ENCODE measurements at regions not wholly inside any gene's neighbourhood (a gene's known extent, or its start where the extent isn't known, plus 50 kb on each side); places are given as distances from the start of the nearest gene placed in this dataset.

DNA sequence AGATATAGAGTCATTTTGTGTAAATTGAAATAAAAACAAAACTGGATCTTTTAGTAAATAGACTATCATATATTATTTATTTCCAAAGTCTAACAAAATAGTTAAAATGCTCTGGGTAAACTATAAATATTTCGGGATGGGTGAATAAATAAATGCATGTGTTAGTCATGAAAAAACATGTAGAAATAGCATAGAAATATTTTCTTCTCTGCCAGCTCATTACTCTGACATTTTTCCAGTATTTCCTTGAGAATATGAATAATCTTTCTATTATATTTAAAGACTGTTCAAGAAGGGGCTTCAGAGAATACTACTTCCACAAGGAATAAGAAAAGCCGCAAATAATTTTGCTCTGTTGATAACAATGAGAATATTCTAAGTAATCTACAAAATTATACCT, 880.4 kb downstream of the TRIB2 start:
- Mint-ChIP-seq H3K36me3 (ENCODE audit: low read depth) (no peaks in the 10 kb centered on the region), H3K9me3 (no peaks in the 10 kb centered on the region), H3K27me3 (ENCODE audit: insufficient read depth, low read depth, poor library complexity) (peaks cover 3% of the 10 kb centered on the region), H3K4me1 (no peaks in the 10 kb centered on the region), H3K27ac (no peak overlapping the region), H3K4me3 (no peak overlapping the region)
- Histone ChIP-seq H3K36me3 (ENCODE audit: insufficient read depth) (no peaks in the 10 kb centered on the region), H3K4me2 (no peak overlapping the region), H3F3A (replicated peaks; ENCODE audit: low read depth) (no peaks in the 10 kb centered on the region), H3K9me2 (ENCODE audit: insufficient read depth) (0 out of 2 replicates have a peak, but pooled peaks cover 6% of the 10 kb centered on the region), H2AFZ (no peak overlapping the region), H3K79me2 (replicated peaks; ENCODE audit: insufficient read depth) (no peaks in the 10 kb centered on the region), H4K20me1 (replicated peaks; ENCODE audit: insufficient read depth) (no peaks in the 10 kb centered on the region), H3K27me3 (ENCODE audit: insufficient read depth) (no peaks in the 10 kb centered on the region), H3K4me1 (ENCODE audit: insufficient read depth) (no peaks in the 10 kb centered on the region), H3K4me3 (no peak overlapping the region), H3K27ac (ENCODE audit: low read depth) (no peak overlapping the region)
- no peak for DNase-seq (ENCODE audit: low spot score)
- TF ChIP-seq POLR2AphosphoS5 (IDR thresholded peaks at IDR 0.05; ENCODE audit: low read depth): no peak
- TF ChIP-seq, protein P1, sequence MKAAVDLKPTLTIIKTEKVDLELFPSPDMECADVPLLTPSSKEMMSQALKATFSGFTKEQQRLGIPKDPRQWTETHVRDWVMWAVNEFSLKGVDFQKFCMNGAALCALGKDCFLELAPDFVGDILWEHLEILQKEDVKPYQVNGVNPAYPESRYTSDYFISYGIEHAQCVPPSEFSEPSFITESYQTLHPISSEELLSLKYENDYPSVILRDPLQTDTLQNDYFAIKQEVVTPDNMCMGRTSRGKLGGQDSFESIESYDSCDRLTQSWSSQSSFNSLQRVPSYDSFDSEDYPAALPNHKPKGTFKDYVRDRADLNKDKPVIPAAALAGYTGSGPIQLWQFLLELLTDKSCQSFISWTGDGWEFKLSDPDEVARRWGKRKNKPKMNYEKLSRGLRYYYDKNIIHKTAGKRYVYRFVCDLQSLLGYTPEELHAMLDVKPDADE (IDR thresholded peaks at IDR 0.05): no peak
- TF ChIP-seq JUNB (IDR thresholded peaks at IDR 0.05; ENCODE audit: unreplicated experiment): no peak
- TF ChIP-seq, protein P2, sequence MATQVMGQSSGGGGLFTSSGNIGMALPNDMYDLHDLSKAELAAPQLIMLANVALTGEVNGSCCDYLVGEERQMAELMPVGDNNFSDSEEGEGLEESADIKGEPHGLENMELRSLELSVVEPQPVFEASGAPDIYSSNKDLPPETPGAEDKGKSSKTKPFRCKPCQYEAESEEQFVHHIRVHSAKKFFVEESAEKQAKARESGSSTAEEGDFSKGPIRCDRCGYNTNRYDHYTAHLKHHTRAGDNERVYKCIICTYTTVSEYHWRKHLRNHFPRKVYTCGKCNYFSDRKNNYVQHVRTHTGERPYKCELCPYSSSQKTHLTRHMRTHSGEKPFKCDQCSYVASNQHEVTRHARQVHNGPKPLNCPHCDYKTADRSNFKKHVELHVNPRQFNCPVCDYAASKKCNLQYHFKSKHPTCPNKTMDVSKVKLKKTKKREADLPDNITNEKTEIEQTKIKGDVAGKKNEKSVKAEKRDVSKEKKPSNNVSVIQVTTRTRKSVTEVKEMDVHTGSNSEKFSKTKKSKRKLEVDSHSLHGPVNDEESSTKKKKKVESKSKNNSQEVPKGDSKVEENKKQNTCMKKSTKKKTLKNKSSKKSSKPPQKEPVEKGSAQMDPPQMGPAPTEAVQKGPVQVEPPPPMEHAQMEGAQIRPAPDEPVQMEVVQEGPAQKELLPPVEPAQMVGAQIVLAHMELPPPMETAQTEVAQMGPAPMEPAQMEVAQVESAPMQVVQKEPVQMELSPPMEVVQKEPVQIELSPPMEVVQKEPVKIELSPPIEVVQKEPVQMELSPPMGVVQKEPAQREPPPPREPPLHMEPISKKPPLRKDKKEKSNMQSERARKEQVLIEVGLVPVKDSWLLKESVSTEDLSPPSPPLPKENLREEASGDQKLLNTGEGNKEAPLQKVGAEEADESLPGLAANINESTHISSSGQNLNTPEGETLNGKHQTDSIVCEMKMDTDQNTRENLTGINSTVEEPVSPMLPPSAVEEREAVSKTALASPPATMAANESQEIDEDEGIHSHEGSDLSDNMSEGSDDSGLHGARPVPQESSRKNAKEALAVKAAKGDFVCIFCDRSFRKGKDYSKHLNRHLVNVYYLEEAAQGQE (IDR thresholded peaks at IDR 0.05; ENCODE audit: unreplicated experiment): no peak
- TF ChIP-seq, protein P3, sequence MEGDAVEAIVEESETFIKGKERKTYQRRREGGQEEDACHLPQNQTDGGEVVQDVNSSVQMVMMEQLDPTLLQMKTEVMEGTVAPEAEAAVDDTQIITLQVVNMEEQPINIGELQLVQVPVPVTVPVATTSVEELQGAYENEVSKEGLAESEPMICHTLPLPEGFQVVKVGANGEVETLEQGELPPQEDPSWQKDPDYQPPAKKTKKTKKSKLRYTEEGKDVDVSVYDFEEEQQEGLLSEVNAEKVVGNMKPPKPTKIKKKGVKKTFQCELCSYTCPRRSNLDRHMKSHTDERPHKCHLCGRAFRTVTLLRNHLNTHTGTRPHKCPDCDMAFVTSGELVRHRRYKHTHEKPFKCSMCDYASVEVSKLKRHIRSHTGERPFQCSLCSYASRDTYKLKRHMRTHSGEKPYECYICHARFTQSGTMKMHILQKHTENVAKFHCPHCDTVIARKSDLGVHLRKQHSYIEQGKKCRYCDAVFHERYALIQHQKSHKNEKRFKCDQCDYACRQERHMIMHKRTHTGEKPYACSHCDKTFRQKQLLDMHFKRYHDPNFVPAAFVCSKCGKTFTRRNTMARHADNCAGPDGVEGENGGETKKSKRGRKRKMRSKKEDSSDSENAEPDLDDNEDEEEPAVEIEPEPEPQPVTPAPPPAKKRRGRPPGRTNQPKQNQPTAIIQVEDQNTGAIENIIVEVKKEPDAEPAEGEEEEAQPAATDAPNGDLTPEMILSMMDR (conservative IDR thresholded peaks at IDR 0.05; ENCODE audit: low read depth in 2 of 2): no peak
- TF ChIP-seq ZNF114 (CRISPR knock-in tag; IDR thresholded peaks at IDR 0.05): no peak
- TF ChIP-seq ZNF331 (CRISPR knock-in tag; IDR thresholded peaks at IDR 0.05; ENCODE audit: low read depth): no peak
- no peak for TF ChIP-seq EZH2 (IDR thresholded peaks at IDR 0.05; ENCODE audit: low read depth, unreplicated experiment)
- TF ChIP-seq, protein P4, sequence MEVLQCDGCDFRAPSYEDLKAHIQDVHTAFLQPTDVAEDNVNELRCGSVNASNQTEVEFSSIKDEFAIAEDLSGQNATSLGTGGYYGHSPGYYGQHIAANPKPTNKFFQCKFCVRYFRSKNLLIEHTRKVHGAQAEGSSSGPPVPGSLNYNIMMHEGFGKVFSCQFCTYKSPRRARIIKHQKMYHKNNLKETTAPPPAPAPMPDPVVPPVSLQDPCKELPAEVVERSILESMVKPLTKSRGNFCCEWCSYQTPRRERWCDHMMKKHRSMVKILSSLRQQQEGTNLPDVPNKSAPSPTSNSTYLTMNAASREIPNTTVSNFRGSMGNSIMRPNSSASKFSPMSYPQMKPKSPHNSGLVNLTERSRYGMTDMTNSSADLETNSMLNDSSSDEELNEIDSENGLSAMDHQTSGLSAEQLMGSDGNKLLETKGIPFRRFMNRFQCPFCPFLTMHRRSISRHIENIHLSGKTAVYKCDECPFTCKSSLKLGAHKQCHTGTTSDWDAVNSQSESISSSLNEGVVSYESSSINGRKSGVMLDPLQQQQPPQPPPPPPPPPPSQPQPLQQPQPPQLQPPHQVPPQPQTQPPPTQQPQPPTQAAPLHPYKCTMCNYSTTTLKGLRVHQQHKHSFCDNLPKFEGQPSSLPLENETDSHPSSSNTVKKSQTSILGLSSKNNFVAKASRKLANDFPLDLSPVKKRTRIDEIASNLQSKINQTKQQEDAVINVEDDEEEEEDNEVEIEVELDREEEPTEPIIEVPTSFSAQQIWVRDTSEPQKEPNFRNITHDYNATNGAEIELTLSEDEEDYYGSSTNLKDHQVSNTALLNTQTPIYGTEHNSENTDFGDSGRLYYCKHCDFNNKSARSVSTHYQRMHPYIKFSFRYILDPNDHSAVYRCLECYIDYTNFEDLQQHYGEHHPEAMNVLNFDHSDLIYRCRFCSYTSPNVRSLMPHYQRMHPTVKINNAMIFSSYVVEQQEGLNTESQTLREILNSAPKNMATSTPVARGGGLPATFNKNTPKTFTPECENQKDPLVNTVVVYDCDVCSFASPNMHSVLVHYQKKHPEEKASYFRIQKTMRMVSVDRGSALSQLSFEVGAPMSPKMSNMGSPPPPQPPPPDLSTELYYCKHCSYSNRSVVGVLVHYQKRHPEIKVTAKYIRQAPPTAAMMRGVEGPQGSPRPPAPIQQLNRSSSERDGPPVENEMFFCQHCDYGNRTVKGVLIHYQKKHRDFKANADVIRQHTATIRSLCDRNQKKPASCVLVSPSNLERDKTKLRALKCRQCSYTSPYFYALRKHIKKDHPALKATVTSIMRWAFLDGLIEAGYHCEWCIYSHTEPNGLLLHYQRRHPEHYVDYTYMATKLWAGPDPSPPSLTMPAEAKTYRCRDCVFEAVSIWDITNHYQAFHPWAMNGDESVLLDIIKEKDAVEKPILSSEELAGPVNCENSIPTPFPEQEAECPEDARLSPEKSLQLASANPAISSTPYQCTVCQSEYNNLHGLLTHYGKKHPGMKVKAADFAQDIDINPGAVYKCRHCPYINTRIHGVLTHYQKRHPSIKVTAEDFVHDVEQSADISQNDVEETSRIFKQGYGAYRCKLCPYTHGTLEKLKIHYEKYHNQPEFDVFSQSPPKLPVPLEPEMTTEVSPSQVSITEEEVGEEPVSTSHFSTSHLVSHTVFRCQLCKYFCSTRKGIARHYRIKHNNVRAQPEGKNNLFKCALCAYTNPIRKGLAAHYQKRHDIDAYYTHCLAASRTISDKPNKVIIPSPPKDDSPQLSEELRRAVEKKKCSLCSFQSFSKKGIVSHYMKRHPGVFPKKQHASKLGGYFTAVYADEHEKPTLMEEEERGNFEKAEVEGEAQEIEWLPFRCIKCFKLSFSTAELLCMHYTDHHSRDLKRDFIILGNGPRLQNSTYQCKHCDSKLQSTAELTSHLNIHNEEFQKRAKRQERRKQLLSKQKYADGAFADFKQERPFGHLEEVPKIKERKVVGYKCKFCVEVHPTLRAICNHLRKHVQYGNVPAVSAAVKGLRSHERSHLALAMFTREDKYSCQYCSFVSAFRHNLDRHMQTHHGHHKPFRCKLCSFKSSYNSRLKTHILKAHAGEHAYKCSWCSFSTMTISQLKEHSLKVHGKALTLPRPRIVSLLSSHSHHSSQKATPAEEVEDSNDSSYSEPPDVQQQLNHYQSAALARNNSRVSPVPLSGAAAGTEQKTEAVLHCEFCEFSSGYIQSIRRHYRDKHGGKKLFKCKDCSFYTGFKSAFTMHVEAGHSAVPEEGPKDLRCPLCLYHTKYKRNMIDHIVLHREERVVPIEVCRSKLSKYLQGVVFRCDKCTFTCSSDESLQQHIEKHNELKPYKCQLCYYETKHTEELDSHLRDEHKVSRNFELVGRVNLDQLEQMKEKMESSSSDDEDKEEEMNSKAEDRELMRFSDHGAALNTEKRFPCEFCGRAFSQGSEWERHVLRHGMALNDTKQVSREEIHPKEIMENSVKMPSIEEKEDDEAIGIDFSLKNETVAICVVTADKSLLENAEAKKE (CRISPR knock-in tag; IDR thresholded peaks at IDR 0.05): no peak
- TF ChIP-seq CREB1 (CRISPR knock-in tag; IDR thresholded peaks at IDR 0.05; ENCODE audit: low read depth): no peak
- no peak for TF ChIP-seq STAT1 (IDR thresholded peaks at IDR 0.05; ENCODE audit: unreplicated experiment)
- TF ChIP-seq EZH2phosphoT487 (IDR thresholded peaks at IDR 0.05; ENCODE audit: unreplicated experiment): no peak
- no peak for TF ChIP-seq NANOG (IDR thresholded peaks at IDR 0.05; ENCODE audit: borderline replicate concordance)
- ATAC-seq: no peak
